ENCODE measurements at regions not wholly inside any gene's neighbourhood (a gene's known extent, or its start where the extent isn't known, plus 50 kb on each side); places are given as distances from the start of the nearest gene placed in this dataset.

GRCh38 chr13:74450525-74450845 lies 316.3 kb upstream of the KLF12 start:
- TF ChIP-seq JUN (CRISPR knock-in tag; IDR thresholded peaks at IDR 0.05) (no peak), ZNF138 (CRISPR knock-in tag; conservative IDR thresholded peaks at IDR 0.05) (no peak), CTCF (IDR thresholded peaks at IDR 0.05) (no peak), TP53 (CRISPR knock-in tag; IDR thresholded peaks at IDR 0.05) (no peak), ZNF232 (CRISPR knock-in tag; IDR thresholded peaks at IDR 0.05) (no peak), NFE2L1 (CRISPR knock-in tag; IDR thresholded peaks at IDR 0.05) (no peak)
- TF ChIP-seq, protein P1, sequence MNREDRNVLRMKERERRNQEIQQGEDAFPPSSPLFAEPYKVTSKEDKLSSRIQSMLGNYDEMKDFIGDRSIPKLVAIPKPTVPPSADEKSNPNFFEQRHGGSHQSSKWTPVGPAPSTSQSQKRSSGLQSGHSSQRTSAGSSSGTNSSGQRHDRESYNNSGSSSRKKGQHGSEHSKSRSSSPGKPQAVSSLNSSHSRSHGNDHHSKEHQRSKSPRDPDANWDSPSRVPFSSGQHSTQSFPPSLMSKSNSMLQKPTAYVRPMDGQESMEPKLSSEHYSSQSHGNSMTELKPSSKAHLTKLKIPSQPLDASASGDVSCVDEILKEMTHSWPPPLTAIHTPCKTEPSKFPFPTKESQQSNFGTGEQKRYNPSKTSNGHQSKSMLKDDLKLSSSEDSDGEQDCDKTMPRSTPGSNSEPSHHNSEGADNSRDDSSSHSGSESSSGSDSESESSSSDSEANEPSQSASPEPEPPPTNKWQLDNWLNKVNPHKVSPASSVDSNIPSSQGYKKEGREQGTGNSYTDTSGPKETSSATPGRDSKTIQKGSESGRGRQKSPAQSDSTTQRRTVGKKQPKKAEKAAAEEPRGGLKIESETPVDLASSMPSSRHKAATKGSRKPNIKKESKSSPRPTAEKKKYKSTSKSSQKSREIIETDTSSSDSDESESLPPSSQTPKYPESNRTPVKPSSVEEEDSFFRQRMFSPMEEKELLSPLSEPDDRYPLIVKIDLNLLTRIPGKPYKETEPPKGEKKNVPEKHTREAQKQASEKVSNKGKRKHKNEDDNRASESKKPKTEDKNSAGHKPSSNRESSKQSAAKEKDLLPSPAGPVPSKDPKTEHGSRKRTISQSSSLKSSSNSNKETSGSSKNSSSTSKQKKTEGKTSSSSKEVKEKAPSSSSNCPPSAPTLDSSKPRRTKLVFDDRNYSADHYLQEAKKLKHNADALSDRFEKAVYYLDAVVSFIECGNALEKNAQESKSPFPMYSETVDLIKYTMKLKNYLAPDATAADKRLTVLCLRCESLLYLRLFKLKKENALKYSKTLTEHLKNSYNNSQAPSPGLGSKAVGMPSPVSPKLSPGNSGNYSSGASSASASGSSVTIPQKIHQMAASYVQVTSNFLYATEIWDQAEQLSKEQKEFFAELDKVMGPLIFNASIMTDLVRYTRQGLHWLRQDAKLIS (CRISPR knock-in tag; IDR thresholded peaks at IDR 0.05; ENCODE audit: borderline replicate concordance) = no peak
- TF ChIP-seq, protein P2, sequence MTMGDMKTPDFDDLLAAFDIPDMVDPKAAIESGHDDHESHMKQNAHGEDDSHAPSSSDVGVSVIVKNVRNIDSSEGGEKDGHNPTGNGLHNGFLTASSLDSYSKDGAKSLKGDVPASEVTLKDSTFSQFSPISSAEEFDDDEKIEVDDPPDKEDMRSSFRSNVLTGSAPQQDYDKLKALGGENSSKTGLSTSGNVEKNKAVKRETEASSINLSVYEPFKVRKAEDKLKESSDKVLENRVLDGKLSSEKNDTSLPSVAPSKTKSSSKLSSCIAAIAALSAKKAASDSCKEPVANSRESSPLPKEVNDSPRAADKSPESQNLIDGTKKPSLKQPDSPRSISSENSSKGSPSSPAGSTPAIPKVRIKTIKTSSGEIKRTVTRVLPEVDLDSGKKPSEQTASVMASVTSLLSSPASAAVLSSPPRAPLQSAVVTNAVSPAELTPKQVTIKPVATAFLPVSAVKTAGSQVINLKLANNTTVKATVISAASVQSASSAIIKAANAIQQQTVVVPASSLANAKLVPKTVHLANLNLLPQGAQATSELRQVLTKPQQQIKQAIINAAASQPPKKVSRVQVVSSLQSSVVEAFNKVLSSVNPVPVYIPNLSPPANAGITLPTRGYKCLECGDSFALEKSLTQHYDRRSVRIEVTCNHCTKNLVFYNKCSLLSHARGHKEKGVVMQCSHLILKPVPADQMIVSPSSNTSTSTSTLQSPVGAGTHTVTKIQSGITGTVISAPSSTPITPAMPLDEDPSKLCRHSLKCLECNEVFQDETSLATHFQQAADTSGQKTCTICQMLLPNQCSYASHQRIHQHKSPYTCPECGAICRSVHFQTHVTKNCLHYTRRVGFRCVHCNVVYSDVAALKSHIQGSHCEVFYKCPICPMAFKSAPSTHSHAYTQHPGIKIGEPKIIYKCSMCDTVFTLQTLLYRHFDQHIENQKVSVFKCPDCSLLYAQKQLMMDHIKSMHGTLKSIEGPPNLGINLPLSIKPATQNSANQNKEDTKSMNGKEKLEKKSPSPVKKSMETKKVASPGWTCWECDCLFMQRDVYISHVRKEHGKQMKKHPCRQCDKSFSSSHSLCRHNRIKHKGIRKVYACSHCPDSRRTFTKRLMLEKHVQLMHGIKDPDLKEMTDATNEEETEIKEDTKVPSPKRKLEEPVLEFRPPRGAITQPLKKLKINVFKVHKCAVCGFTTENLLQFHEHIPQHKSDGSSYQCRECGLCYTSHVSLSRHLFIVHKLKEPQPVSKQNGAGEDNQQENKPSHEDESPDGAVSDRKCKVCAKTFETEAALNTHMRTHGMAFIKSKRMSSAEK (CRISPR knock-in tag; IDR thresholded peaks at IDR 0.05; ENCODE audit: borderline replicate concordance) = no peak
- TF ChIP-seq, protein P3, sequence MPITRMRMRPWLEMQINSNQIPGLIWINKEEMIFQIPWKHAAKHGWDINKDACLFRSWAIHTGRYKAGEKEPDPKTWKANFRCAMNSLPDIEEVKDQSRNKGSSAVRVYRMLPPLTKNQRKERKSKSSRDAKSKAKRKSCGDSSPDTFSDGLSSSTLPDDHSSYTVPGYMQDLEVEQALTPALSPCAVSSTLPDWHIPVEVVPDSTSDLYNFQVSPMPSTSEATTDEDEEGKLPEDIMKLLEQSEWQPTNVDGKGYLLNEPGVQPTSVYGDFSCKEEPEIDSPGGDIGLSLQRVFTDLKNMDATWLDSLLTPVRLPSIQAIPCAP (CRISPR knock-in tag; IDR thresholded peaks at IDR 0.05) = no peak
- TF ChIP-seq, protein P4, sequence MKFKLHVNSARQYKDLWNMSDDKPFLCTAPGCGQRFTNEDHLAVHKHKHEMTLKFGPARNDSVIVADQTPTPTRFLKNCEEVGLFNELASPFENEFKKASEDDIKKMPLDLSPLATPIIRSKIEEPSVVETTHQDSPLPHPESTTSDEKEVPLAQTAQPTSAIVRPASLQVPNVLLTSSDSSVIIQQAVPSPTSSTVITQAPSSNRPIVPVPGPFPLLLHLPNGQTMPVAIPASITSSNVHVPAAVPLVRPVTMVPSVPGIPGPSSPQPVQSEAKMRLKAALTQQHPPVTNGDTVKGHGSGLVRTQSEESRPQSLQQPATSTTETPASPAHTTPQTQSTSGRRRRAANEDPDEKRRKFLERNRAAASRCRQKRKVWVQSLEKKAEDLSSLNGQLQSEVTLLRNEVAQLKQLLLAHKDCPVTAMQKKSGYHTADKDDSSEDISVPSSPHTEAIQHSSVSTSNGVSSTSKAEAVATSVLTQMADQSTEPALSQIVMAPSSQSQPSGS (CRISPR knock-in tag; IDR thresholded peaks at IDR 0.05; ENCODE audit: borderline replicate concordance, low read depth) = no peak
- CTCF ChIA-PET = no interaction called here
- Mint-ChIP-seq H3K27ac (no peak overlapping the region), H3K4me1 (no peaks in the 10 kb centered on the region), H3K36me3 (no peaks in the 10 kb centered on the region), H3K27me3 (ENCODE audit: low read depth) (no peaks in the 10 kb centered on the region), H3K4me3 (no peak overlapping the region), H3K9me3 (peaks cover 19% of the 10 kb centered on the region)
- DNase-seq (ENCODE audit: low spot score) = no peak
- ATAC-seq = no peak
- POLR2A ChIA-PET = no interaction called here

GRCh38 chr13:74449811-74450524 lies 315.8 kb upstream of the KLF12 start:
- Mint-ChIP-seq H3K27me3 (ENCODE audit: low read depth) (no peaks in the 10 kb centered on the region), H3K4me3 (no peak overlapping the region), H3K27ac (no peak overlapping the region), H3K4me1 (no peaks in the 10 kb centered on the region), H3K36me3 (no peaks in the 10 kb centered on the region), H3K9me3 (peaks cover 16% of the 10 kb centered on the region)
- no peak for TF ChIP-seq CDX4 (CRISPR knock-in tag; IDR thresholded peaks at IDR 0.05; ENCODE audit: borderline replicate concordance)
- ChIA-PET CTCF (no interaction called here), POLR2A (no interaction called here)
- ATAC-seq = no peak
- no peak for DNase-seq (ENCODE audit: low spot score)

All from WTC11 (cell line).